A673 (cell line): ENCODE measurements at regions not wholly inside any gene's neighbourhood (a gene's known extent, or its start where the extent isn't known, plus 50 kb on each side); places are given as distances from the start of the nearest gene placed in this dataset.

Experiments
- BruUV-seq: library from RNA; stranded (reverse); fragments of 400-500 nt; replicated peaks from 2 replicates; lab custom pipeline; 2021; lab: Mats Ljungman, UMichigan
- CTCF ChIA-PET: fragments of 300-600 bp; sonication (Branson Sonifier 250); formaldehyde crosslinking; loops from one replicate; lab custom pipeline; 2022; ENCODE audit warnings: antibody characterized with exemption; lab: Charles Lee
- POLR2A ChIA-PET: fragments of 300-600 bp; sonication (Branson Sonifier 250); formaldehyde crosslinking; loops from one replicate; lab custom pipeline; 2022; ENCODE audit warnings: antibody characterized with exemption; ENCODE audit not compliant: low non-redundant PET; lab: Charles Lee
- DNase-seq: peaks from one replicate; pipeline ENCODE4 v3.0.0-alpha.2; 2015; ENCODE audit warnings: low spot score
- H3K27ac ChIP-seq: fragments of 200-600 bp; sonication (generic); 2 replicates; pipeline ENCODE4 v1.5.1; 2016; ENCODE audit warnings: mixed run types, low read depth, mild to moderate bottlenecking, mixed read lengths, antibody characterized with exemption, low read length; ENCODE audit not compliant: poor library complexity, severe bottlenecking
- H3K27me3 ChIP-seq: fragments of 200-600 bp; sonication (generic); replicated peaks from 2 replicates; pipeline ENCODE4 v1.6.1; 2017; ENCODE audit warnings: mixed run types, low read depth, mild to moderate bottlenecking, mixed read lengths, antibody characterized with exemption, low read length; ENCODE audit not compliant: insufficient read depth, poor library complexity
- H3K36me3 ChIP-seq: fragments of 200-600 bp; sonication (generic); 2 replicates; pipeline ENCODE4 v1.6.1; 2016; ENCODE audit warnings: mixed run types, mild to moderate bottlenecking, mixed read lengths, antibody characterized with exemption, low read length; ENCODE audit not compliant: insufficient read depth, poor library complexity, severe bottlenecking
- H3K4me1 ChIP-seq: fragments of 200-600 bp; sonication (generic); 2 replicates; pipeline ENCODE4 v1.6.1; 2017; ENCODE audit warnings: mixed run types, mild to moderate bottlenecking, mixed read lengths, antibody characterized with exemption, low read length; ENCODE audit not compliant: insufficient read depth, poor library complexity, severe bottlenecking
- H3K4me3 ChIP-seq: fragments of 200-600 bp; sonication (generic); 2 replicates; pipeline ENCODE4 v1.5.1; 2016; ENCODE audit warnings: low read depth, mixed run types, mild to moderate bottlenecking, mixed read lengths, low read length; ENCODE audit not compliant: poor library complexity, severe bottlenecking
- H3K9me3 ChIP-seq: fragments of 200-600 bp; sonication (generic); 2 replicates; pipeline ENCODE4 v1.6.1; 2016; ENCODE audit warnings: mixed run types, low read depth, mild to moderate bottlenecking, mixed read lengths, antibody characterized with exemption, low read length; ENCODE audit not compliant: poor library complexity, severe bottlenecking
- EZH2 ChIP-seq: fragments of 200-600 bp; sonication (generic); IDR thresholded peaks from 2 replicates; pipeline ENCODE4 v1.6.1; 2017; ENCODE audit warnings: borderline replicate concordance, low read depth, mild to moderate bottlenecking, mixed read lengths, antibody characterized with exemption, low read length; ENCODE audit not compliant: poor library complexity, severe bottlenecking
- intact Hi-C: fragments of 100-400 bp; cut with micrococcal nuclease; formaldehyde crosslinking; loops from one replicate; pipeline ENCODE4 v1.10.0; 2022; ENCODE audit not compliant: unreplicated experiment
- TF ChIP-seq, protein P1 (sequence below): fragments of 300-800, 200-600 bp; sonication (generic); conservative IDR thresholded peaks from 2 replicates; pipeline ENCODE4 v1.5.1; 2017; ENCODE audit warnings: low read depth, mild to moderate bottlenecking, antibody characterized with exemption, low read length, moderate library complexity, mixed read lengths

DNA sequence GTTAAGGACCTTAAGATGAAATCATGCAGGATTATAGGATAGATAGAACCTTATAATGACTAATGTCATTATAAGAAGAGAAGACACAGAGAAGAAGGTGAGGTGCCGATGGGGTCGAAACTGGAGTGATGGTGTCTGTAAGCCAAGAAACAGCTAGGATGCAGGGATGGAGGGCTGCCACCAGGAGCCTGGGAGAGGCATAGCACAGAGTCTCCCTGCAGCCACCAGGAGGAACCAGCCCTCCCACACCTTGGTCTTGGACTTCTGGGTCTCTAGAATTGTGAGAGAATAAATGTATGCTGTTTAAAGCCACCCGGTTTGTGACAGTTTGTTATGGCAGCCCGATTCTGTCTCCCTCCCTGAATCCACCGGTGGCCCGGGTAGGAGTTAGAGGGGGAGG, 337.2 kb upstream of the AJAP1 start:
- peaks cover 6% of the 10 kb centered on the region for H3K9me3 ChIP-seq
- no TSS peak for BruUV-seq

DNA sequence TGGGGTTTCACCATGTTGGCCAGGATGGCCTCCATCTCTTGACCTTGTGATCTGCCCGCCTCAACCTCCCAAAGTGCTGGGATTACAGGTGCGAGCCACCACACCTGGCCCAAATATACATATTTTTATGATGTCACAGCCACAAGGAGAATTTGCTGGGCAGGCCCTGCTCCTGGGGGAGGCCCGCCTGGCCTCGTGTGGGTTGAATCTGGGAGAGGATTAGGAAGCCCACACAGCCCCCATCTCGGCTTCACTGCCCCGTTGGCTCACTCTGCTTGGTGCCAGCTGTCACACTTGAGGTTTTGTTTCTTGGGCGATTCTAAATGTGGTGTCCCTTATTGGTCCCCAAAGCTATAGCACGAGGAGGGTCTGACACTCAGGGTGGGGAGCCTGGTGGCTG, 335.7 kb upstream of the AJAP1 start:
- no peak for DNase-seq
- no peak for TF ChIP-seq EZH2
- TF ChIP-seq, protein P1, sequence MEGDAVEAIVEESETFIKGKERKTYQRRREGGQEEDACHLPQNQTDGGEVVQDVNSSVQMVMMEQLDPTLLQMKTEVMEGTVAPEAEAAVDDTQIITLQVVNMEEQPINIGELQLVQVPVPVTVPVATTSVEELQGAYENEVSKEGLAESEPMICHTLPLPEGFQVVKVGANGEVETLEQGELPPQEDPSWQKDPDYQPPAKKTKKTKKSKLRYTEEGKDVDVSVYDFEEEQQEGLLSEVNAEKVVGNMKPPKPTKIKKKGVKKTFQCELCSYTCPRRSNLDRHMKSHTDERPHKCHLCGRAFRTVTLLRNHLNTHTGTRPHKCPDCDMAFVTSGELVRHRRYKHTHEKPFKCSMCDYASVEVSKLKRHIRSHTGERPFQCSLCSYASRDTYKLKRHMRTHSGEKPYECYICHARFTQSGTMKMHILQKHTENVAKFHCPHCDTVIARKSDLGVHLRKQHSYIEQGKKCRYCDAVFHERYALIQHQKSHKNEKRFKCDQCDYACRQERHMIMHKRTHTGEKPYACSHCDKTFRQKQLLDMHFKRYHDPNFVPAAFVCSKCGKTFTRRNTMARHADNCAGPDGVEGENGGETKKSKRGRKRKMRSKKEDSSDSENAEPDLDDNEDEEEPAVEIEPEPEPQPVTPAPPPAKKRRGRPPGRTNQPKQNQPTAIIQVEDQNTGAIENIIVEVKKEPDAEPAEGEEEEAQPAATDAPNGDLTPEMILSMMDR: no peak
- no peak overlapping the region for H3K4me3 ChIP-seq
- CTCF ChIA-PET: no interaction called here
- intact Hi-C loops: no loop called here
- H3K27me3 ChIP-seq: no peaks in the 10 kb centered on the region
- no peaks in the 10 kb centered on the region for H3K4me1 ChIP-seq
- H3K27ac ChIP-seq: no peak overlapping the region
- H3K9me3 ChIP-seq: no peaks in the 10 kb centered on the region
- H3K36me3 ChIP-seq: no peaks in the 10 kb centered on the region
- POLR2A ChIA-PET: no interaction called here
- no TSS peak for BruUV-seq

More for the DNA sequence above, 337.2 kb upstream of the AJAP1 start:
- no peak overlapping the region for H3K27ac ChIP-seq
- H3K4me3 ChIP-seq: no peak overlapping the region
- ChIA-PET POLR2A (no interaction called here), CTCF (no interaction called here)
- no peaks in the 10 kb centered on the region for H3K36me3 ChIP-seq
- H3K4me1 ChIP-seq: no peaks in the 10 kb centered on the region
- no peak for TF ChIP-seq EZH2
- TF ChIP-seq, protein P1: no peak
- intact Hi-C loops: no loop called here
- H3K27me3 ChIP-seq: no peaks in the 10 kb centered on the region
- DNase-seq: no peak

DNA sequence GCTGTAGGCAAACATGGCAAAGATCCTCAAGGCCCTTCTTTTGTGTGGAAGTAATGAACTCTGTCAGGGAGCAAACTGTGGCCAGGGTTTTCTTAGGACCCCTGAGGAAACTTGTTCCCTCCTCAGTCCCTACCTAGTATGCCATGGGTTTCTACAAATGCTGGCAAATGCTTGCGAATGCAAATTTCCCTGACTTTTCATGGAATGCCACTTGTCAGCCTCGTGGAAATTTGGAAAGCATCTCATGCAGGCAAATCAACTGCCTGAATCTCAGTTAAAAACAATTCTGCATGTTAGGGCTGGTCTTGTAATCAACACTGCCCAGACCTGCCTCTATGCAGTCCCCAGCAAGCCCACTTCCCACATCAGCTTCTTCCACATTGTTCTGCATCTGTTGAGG, 334.9 kb upstream of the AJAP1 start:
- Histone ChIP-seq H3K27me3 (no peaks in the 10 kb centered on the region), H3K27ac (no peak overlapping the region), H3K9me3 (no peaks in the 10 kb centered on the region), H3K4me3 (no peak overlapping the region), H3K4me1 (no peaks in the 10 kb centered on the region), H3K36me3 (no peaks in the 10 kb centered on the region)
- ChIA-PET POLR2A (no interaction called here), CTCF (no interaction called here)
- intact Hi-C loops: no loop called here
- DNase-seq: no peak
- BruUV-seq: no TSS peak
- no peak for TF ChIP-seq EZH2
- TF ChIP-seq, protein P1: no peak
